DOHH2 (cell line): ENCODE measurements at regions not wholly inside any gene's neighbourhood (a gene's known extent, or its start where the extent isn't known, plus 50 kb on each side); places are given as distances from the start of the nearest gene placed in this dataset.

Experiments used
- EZH2phosphoT487 ChIP-seq: fragments of 200-600 bp; sonication (generic); IDR thresholded peaks from 2 replicates; pipeline ENCODE4 v1.6.1; 2017; ENCODE audit warnings: borderline replicate concordance, mild to moderate bottlenecking, antibody characterized with exemption, low read length, moderate library complexity, mixed read lengths
- TF ChIP-seq, protein P1 (sequence below): fragments of 200-600 bp; sonication (generic); IDR thresholded peaks from one replicate; pipeline ENCODE4 v1.5.1; 2014; ENCODE audit warnings: antibody characterized with exemption, mild to moderate bottlenecking, low read depth, low read length; ENCODE audit not compliant: poor library complexity, severe bottlenecking

- TF ChIP-seq, protein P1, sequence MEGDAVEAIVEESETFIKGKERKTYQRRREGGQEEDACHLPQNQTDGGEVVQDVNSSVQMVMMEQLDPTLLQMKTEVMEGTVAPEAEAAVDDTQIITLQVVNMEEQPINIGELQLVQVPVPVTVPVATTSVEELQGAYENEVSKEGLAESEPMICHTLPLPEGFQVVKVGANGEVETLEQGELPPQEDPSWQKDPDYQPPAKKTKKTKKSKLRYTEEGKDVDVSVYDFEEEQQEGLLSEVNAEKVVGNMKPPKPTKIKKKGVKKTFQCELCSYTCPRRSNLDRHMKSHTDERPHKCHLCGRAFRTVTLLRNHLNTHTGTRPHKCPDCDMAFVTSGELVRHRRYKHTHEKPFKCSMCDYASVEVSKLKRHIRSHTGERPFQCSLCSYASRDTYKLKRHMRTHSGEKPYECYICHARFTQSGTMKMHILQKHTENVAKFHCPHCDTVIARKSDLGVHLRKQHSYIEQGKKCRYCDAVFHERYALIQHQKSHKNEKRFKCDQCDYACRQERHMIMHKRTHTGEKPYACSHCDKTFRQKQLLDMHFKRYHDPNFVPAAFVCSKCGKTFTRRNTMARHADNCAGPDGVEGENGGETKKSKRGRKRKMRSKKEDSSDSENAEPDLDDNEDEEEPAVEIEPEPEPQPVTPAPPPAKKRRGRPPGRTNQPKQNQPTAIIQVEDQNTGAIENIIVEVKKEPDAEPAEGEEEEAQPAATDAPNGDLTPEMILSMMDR: no peak
- TF ChIP-seq EZH2phosphoT487: no peak
Measured at GRCh38 chr18:25433590-25433989, 81.6 kb upstream of the ZNF521 start.
